ENCODE measurements at regions not wholly inside any gene's neighbourhood (a gene's known extent, or its start where the extent isn't known, plus 50 kb on each side); places are given as distances from the start of the nearest gene placed in this dataset.

DNA sequence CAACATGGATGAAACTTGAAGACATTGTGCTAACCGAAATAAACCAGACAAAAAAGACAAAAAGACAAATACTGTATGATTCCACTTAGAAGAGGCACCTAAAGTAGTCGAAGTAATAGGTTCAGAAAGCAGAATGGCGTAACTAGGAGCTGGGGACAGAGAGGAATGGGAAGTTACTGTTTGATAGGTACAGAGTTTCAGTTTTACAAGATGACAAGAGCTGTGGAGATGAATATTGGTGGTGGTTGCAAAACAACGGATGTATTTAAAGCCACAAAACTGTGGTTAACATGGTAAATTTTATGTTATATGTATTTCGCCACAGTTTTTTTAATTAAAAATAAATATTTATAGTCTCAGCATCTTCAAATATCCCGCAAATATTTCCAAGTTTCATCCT lies 64.1 kb upstream of the DIP2C start:
- Histone ChIP-seq H3K4ac (replicated peaks; ENCODE audit: insufficient read length, low read depth, low read length) (no peak overlapping the region), H2AK5ac (ENCODE audit: low read depth, low read length) (no peak overlapping the region), H4K8ac (ENCODE audit: extremely low read depth, insufficient read depth, low read length) (no peak overlapping the region), H3K79me1 (ENCODE audit: low read depth, low read length) (no peaks in the 10 kb centered on the region), H3K27me3 (replicated peaks in 1 of 4; ENCODE audit: control insufficient read depth in 3 of 4, extremely low read depth in 1 of 4, insufficient read depth in 3 of 4, low read length in 3 of 4) (no peaks in the 10 kb centered on the region), H3K36me3 (ENCODE audit: control insufficient read depth in 2 of 4, insufficient read depth in 4 of 4, low read length in 3 of 4) (no peaks in the 10 kb centered on the region), H3K23me2 (ENCODE audit: low read depth, low read length) (no peaks in the 10 kb centered on the region), H3K4me1 (replicated peaks in 1 of 4; ENCODE audit: control insufficient read depth in 3 of 4, insufficient read depth in 4 of 4, low read length in 3 of 4) (no peaks in the 10 kb centered on the region), H3K9ac (replicated peaks in 1 of 4; ENCODE audit: extremely low read depth in 1 of 4, low read depth in 3 of 4, low read length in 3 of 4) (no peak overlapping the region), H2BK5ac (ENCODE audit: low read depth, low read length) (no peak overlapping the region), H3K18ac (ENCODE audit: extremely low read depth, low read length) (no peak overlapping the region), H2BK120ac (replicated peaks; ENCODE audit: low read depth, low read length) (no peak overlapping the region), H2AFZ (ENCODE audit: low read length) (no peak overlapping the region), H3K4me3 (ENCODE audit: extremely low read depth in 1 of 4, insufficient read depth in 2 of 4, low read depth in 3 of 4, low read length in 4 of 4) (no peak overlapping the region), H3K4me2 (ENCODE audit: insufficient read depth in 1 of 2, low read depth in 2 of 2, low read length in 2 of 2) (no peak overlapping the region), H2BK15ac (ENCODE audit: low read length) (no peak overlapping the region), H3K79me2 (ENCODE audit: control insufficient read depth in 1 of 2, insufficient read depth in 2 of 2, low read length in 2 of 2) (no peaks in the 10 kb centered on the region), H4K20me1 (replicated peaks in 1 of 2; ENCODE audit: control insufficient read depth in 1 of 2, insufficient read depth in 2 of 2, low read length in 2 of 2) (no peaks in the 10 kb centered on the region), H3K23ac (ENCODE audit: insufficient read length) (no peak overlapping the region), H4K5ac (ENCODE audit: insufficient read length, low read depth, low read length) (no peak overlapping the region), H2BK12ac (ENCODE audit: low read depth, low read length) (no peak overlapping the region), H4K91ac (replicated peaks; ENCODE audit: insufficient read length, low read length) (no peak overlapping the region), H3K56ac (replicated peaks; ENCODE audit: insufficient read length, low read depth, low read length) (no peak overlapping the region), H3K27ac (ENCODE audit: low read depth, low read length) (no peak overlapping the region), H3K14ac (ENCODE audit: insufficient read length) (no peak overlapping the region), H2BK20ac (ENCODE audit: low read length) (no peak overlapping the region), H3K9me3 (ENCODE audit: insufficient read depth in 2 of 2, low read depth in 1 of 2, low read length in 1 of 2) (0 out of 4 replicates have a peak, but pooled peaks cover 0 to 4% of the 10 kb centered on the region in 2 experiments)
- WGBS, 2 experiments (ENCODE audit: extremely low coverage in 1 of 2, insufficient coverage in 1 of 2, insufficient read length in 1 of 2, insufficient replicate concordance in 2 of 2, low coverage in 1 of 2, low lambda C conversion rate in 2 of 2, missing lambda C conversion rate in 1 of 2): 80% methylated on average over 6 of the region's 6 CpGs; no CpG with 5 or more reads in 1 of the 2 experiments
- DNase-seq (ENCODE audit: low read depth in 1 of 2, low spot score in 2 of 2): no peak
- TF ChIP-seq SAP30 (IDR thresholded peaks at IDR 0.05; ENCODE audit: insufficient read depth, insufficient replicate concordance, low read length) (no peak), CBX5 (IDR thresholded peaks at IDR 0.05; ENCODE audit: low read depth, low read length) (no peak), RNF2 (IDR thresholded peaks at IDR 0.05; ENCODE audit: borderline replicate concordance, low read depth, low read length, missing control alignments, poor library complexity, severe bottlenecking) (no peak), EZH2 (IDR thresholded peaks at IDR 0.05; ENCODE audit: low read depth, low read length, severe bottlenecking) (no peak), SRF (IDR thresholded peaks at IDR 0.05; ENCODE audit: low read depth, low read length) (no peak)
- TF ChIP-seq, protein P1, sequence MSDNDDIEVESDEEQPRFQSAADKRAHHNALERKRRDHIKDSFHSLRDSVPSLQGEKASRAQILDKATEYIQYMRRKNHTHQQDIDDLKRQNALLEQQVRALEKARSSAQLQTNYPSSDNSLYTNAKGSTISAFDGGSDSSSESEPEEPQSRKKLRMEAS (IDR thresholded peaks at IDR 0.05): no peak
- no peak for FAIRE-seq
- ChIA-PET CTCF (ENCODE audit: partially characterized antibody) (no interaction called here), POLR2A (ENCODE audit: partially characterized antibody) (no interaction called here)
